Prostate gland (tissue), 2 donors: ENCODE measurements at regions not wholly inside any gene's neighbourhood (a gene's known extent, or its start where the extent isn't known, plus 50 kb on each side); places are given as distances from the start of the nearest gene placed in this dataset.

Experiments used
- DNase-seq: peaks from one replicate; pipeline ENCODE4 v3.0.0-alpha.2; 2019; ENCODE audit warnings: low spot score
- H3K27ac ChIP-seq, 2 donors: fragments of 200-600 bp; sonication (generic); 2 replicates each; pipeline ENCODE4 v1.5.1; 2017 to 2019
- H3K27me3 ChIP-seq: fragments of 200-600 bp; sonication (generic); replicated peaks from 2 replicates; pipeline ENCODE4 v1.5.1; 2019; ENCODE audit not compliant: insufficient read depth
- H3K36me3 ChIP-seq, 2 donors: fragments of 200-600 bp; sonication (generic); 1 replicate in 1 of 2; 2 replicates in 1 of 2; pipeline versions ENCODE4 v1.5.1 to v1.8.1; 2017 to 2019
- H3K4me1 ChIP-seq: fragments of 200-600 bp; sonication (generic); replicated peaks from 2 replicates; pipeline ENCODE4 v1.5.1; 2019
- H3K4me3 ChIP-seq, 2 donors: fragments of 200-600 bp; sonication (generic); 2 replicates each; pipeline ENCODE4 v1.5.1; 2017 to 2019
- H3K9me3 ChIP-seq: fragments of 200-600 bp; sonication (generic); 2 replicates; pipeline ENCODE4 v1.5.1; 2017
- POLR2A ChIP-seq: fragments of 450-650 bp; IDR thresholded peaks from one replicate; pipeline ENCODE4 v1.6.1; 2016; ENCODE audit warnings: antibody characterized with exemption, mild to moderate bottlenecking
- POLR2AphosphoS5 ChIP-seq: sonication (generic); formaldehyde crosslinking; IDR thresholded peaks from one replicate; pipeline ENCODE4 v1.6.1; 2017; ENCODE audit warnings: antibody characterized with exemption
- WGBS: methylation state at CpG from one replicate; pipeline ENCODE4 v1.1.5; 2018; 5-methylcytosine and 5-hydroxymethylcytosine counted together
- intact Hi-C: fragments of 100-400 bp; cut with DNase I; formaldehyde crosslinking; loops from one replicate; pipeline ENCODE4 v1.14.2; 2022
- TF ChIP-seq, protein P1 (sequence below), 4 experiments: fragments of 200-600 bp in 2 of 4; fragments of 450-650 bp in 2 of 4; sonication (generic) in 2 of 4; IDR thresholded peaks; 1 replicate in 3 of 4; 2 replicates in 1 of 4; pipeline ENCODE4 v1.5.1; 2016 to 2019; ENCODE audit warnings: antibody characterized with exemption in 4 of 4, mild to moderate bottlenecking in 2 of 4, moderate library complexity in 2 of 4

DNA sequence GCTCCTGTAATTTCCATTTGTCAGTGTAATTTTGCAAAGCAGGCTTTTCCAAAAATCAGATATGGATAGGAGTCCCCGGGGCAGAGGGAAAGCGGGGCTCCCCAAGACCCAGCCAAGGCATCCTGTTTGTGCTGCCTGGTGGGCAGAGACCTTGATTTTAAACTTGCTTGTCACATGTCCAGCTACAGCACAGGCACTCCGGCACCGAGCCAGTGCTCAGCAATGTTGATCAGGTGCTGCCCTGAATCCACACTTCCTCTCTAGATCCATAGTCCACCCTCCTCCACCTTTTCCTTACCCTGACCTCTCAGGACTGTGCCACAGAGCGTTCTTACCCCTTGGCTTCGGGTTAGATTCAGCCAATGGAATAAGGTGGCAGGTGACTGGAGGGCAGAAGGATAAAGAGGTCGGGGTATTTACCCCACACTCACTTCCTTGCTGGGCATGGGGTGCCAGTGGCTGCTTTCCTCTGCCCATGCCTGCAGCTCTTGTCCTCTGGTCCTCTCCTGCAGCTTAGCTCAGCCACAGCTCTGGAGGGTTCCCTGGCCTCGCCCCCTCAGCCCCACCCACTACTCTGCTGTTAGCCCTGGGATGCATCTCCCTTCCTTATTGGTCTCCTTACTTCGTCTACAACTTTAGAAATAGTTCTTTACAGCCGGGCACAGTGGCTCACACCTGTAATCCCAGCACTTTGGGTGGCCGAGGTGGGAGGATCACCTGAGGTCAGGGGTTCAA, 80.1 kb downstream of the IRF2BPL start:
- Histone ChIP-seq H3K4me1 (peaks cover 27% of the 10 kb centered on the region), H3K36me3 (no peaks in the 10 kb centered on the region), H3K4me3 (no peak overlapping the region), H3K27me3 (no peaks in the 10 kb centered on the region), H3K27ac (peak overlapping the region; percentile 78 to 84), H3K9me3 (no peaks in the 10 kb centered on the region)
- TF ChIP-seq, protein P1, sequence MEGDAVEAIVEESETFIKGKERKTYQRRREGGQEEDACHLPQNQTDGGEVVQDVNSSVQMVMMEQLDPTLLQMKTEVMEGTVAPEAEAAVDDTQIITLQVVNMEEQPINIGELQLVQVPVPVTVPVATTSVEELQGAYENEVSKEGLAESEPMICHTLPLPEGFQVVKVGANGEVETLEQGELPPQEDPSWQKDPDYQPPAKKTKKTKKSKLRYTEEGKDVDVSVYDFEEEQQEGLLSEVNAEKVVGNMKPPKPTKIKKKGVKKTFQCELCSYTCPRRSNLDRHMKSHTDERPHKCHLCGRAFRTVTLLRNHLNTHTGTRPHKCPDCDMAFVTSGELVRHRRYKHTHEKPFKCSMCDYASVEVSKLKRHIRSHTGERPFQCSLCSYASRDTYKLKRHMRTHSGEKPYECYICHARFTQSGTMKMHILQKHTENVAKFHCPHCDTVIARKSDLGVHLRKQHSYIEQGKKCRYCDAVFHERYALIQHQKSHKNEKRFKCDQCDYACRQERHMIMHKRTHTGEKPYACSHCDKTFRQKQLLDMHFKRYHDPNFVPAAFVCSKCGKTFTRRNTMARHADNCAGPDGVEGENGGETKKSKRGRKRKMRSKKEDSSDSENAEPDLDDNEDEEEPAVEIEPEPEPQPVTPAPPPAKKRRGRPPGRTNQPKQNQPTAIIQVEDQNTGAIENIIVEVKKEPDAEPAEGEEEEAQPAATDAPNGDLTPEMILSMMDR (IDR thresholded peaks at IDR 0.05) = no peak
- no peak for TF ChIP-seq POLR2A
- DNase-seq = no peak
- intact Hi-C loops = no loop called here
- WGBS = 61% methylated on average over 11 of the region's 11 CpGs

DNA sequence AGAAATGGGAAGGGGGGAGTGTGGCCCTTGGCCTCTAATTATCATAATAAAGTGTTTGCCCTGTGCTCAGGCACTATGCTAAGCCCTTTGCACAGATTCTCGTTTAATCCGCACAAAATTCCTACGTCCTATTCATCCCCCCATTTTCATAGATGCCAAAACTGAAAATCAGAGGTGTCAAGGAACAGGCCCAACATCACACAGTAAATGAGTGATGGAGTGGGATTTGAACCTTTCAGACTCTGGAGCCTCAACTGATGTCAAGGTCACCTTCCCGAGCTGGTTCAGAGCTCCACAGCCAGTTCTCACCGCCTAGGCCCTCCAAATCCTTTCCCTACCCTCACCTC, 80.7 kb downstream of the IRF2BPL start:
- intact Hi-C loops = no loop called here
- H3K4me1 ChIP-seq = peaks cover 23% of the 10 kb centered on the region
- no peaks in the 10 kb centered on the region for H3K27me3 ChIP-seq
- H3K4me3 ChIP-seq = no peak overlapping the region
- peak overlapping the region; percentile 78 to 84 for H3K27ac ChIP-seq
- no peaks in the 10 kb centered on the region for H3K9me3 ChIP-seq
- WGBS = 49% methylated on average over 5 of the region's 5 CpGs
- no peak for TF ChIP-seq POLR2AphosphoS5
- TF ChIP-seq, protein P1 (IDR thresholded peaks at IDR 0.05) = no peak
- no peaks in the 10 kb centered on the region for H3K36me3 ChIP-seq
- DNase-seq = no peak

DNA sequence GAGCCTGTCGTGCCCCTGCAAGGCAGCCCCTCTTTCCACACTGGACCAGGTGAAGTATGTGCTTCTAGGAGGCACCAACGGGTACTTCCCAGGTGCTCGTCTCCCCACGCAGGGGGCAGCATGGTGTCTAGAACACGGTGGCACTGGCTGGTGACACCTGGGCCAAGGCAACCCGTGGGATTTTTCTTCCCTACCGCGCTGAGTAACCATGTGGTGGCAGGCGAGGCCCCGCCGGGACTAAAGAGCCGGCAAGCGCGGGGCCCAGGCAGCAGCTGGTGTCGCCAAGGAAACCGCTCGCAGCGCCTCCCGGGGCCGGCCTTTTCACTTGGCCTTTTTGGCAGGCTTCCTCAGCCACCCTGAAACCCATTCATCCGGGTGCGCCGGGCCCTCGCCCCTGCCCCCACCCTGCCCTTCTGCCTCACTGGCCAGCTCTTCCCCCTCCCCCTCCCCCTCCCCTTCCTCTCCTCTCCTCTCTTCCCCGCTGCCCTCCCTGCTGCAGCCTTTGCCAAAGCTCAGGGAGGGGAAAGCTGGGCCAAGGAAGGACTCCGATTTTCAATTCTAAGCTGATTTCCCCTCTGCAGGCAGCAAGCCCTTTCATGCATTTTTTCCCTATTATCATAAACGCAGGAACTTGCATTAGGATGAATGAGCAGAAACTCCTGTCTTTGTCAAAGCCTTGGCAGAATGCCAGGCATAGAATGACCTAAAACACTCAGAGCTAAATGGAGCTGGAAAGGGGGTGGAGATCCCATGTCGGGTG, 81.2 kb downstream of the IRF2BPL start:
- H3K4me3 ChIP-seq = no peak overlapping the region
- WGBS = 3% methylated on average over 27 of the region's 28 CpGs

DNA sequence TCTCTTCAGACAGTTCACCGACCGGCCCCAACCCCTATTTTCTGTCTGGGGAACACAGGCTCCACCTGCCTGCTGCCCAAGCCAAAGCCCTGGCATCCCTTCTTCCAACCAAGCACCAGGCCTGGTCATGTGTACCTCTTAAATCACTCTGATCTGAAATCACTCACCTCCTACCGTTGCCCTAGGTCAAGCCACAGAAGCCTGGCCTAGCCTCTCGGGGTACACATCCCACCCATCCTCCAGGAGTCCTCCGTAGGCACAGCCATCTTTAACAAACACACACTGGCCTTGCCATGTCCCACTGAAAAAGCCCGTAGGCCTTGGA, 81.8 kb downstream of the IRF2BPL start:
- peak; percentile 13 for DNase-seq
- TF ChIP-seq POLR2AphosphoS5 (no peak), POLR2A (no peak)
- TF ChIP-seq, protein P1 (IDR thresholded peaks at IDR 0.05) = no peak
- Histone ChIP-seq H3K9me3 (no peaks in the 10 kb centered on the region), H3K27ac (peak overlapping the region; percentile 78 to 84), H3K27me3 (no peaks in the 10 kb centered on the region), H3K4me3 (no peak overlapping the region), H3K4me1 (peaks cover 23% of the 10 kb centered on the region), H3K36me3 (no peaks in the 10 kb centered on the region)
- 58% methylated on average over 6 of the region's 6 CpGs for WGBS
- intact Hi-C loops = no loop called here

More for the DNA sequence above, 81.2 kb downstream of the IRF2BPL start:
- TF ChIP-seq, protein P1 (IDR thresholded peaks at IDR 0.05) = peak; percentile 54 to 87 (median 76)
- TF ChIP-seq POLR2AphosphoS5 (peak; percentile 64), POLR2A (no peak)
- Histone ChIP-seq H3K27me3 (no peaks in the 10 kb centered on the region), H3K36me3 (no peaks in the 10 kb centered on the region), H3K4me1 (peaks cover 23% of the 10 kb centered on the region), H3K27ac (peak overlapping the region; percentile 78 to 84), H3K9me3 (no peaks in the 10 kb centered on the region)
- DNase-seq = peak; percentile 93
- intact Hi-C loops = no loop called here

DNA sequence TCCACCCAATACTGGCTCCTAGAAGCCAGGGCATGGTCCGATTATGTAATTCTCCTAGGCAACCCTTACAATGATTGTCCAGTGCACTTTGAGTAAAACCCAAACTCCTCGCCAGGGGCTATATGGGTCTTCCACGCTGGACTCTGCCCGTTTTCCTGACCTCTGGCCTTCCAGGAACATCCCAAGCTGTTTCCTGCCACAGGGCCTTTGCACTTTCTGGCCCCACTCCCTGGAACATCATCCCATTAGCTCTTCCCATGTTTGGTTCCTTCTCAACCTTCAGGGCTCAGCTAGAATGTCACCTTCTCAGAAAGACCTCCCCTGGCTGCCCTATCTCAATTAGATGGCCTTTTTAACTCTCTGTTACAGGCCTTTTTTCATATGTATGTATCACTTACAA, 85.4 kb downstream of the IRF2BPL start:
- Histone ChIP-seq H3K9me3 (no peaks in the 10 kb centered on the region), H3K27me3 (no peaks in the 10 kb centered on the region), H3K4me1 (peaks cover 13% of the 10 kb centered on the region), H3K4me3 (no peak overlapping the region), H3K27ac (no peak overlapping the region), H3K36me3 (no peaks in the 10 kb centered on the region)
- intact Hi-C loops = no loop called here
- TF ChIP-seq, protein P1 (IDR thresholded peaks at IDR 0.05) = no peak
- TF ChIP-seq POLR2AphosphoS5 (no peak), POLR2A (no peak)
- DNase-seq = no peak
- WGBS = 93% methylated on average over 4 of the region's 4 CpGs
